ENCODE measurements at regions not wholly inside any gene's neighbourhood (a gene's known extent, or its start where the extent isn't known, plus 50 kb on each side); places are given as distances from the start of the nearest gene placed in this dataset.

DNA sequence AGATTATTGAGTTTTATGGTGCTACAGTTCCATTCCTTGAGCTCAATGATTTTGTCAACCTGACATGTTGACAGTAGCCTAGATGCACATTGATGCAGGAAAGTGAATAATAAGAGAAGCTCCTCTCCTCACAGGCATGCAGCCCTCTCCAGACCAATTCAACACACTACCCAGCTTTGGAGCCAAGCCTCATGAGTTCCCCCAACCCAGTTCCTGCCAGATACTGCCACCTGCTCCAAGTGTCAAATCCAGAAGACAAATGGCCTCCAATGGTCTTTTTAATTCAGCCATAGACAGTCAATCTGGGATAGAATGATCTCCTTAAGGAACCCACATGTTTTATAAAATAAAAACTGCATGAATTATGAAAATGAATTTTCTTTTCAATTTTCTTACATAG is 83.7 kb upstream of the ARHGEF3 start:
- Histone ChIP-seq H3K9ac (no peak overlapping the region), H3K4me1 (ENCODE audit: low read depth, poor library complexity, severe bottlenecking) (no peaks in the 10 kb centered on the region), H3K27me3 (ENCODE audit: insufficient read depth, low read depth) (no peaks in the 10 kb centered on the region), H3K36me3 (ENCODE audit: insufficient read depth) (no peaks in the 10 kb centered on the region), H3K79me2 (ENCODE audit: insufficient read depth, low read depth) (no peaks in the 10 kb centered on the region), H3K4me3 (IDR thresholded peaks at IDR 0.05; ENCODE audit: insufficient read depth, low read depth, low read length) (no peak overlapping the region), H3K4me2 (no peak overlapping the region), H2AFZ (ENCODE audit: low read depth) (no peak overlapping the region), H3K27ac (no peak overlapping the region), H4K20me1 (ENCODE audit: insufficient read depth) (no peaks in the 10 kb centered on the region)
- TF ChIP-seq, protein P1, sequence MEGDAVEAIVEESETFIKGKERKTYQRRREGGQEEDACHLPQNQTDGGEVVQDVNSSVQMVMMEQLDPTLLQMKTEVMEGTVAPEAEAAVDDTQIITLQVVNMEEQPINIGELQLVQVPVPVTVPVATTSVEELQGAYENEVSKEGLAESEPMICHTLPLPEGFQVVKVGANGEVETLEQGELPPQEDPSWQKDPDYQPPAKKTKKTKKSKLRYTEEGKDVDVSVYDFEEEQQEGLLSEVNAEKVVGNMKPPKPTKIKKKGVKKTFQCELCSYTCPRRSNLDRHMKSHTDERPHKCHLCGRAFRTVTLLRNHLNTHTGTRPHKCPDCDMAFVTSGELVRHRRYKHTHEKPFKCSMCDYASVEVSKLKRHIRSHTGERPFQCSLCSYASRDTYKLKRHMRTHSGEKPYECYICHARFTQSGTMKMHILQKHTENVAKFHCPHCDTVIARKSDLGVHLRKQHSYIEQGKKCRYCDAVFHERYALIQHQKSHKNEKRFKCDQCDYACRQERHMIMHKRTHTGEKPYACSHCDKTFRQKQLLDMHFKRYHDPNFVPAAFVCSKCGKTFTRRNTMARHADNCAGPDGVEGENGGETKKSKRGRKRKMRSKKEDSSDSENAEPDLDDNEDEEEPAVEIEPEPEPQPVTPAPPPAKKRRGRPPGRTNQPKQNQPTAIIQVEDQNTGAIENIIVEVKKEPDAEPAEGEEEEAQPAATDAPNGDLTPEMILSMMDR (conservative IDR thresholded peaks at IDR 0.05; ENCODE audit: low read depth, low read length) = no peak

GRCh38 chr3:56884387-56884786 is 82.6 kb upstream of the ARHGEF3 start:
- H3K4me1 ChIP-seq (ENCODE audit: low read depth, poor library complexity, severe bottlenecking) = no peaks in the 10 kb centered on the region
- no peak overlapping the region for H3K4me3 ChIP-seq (IDR thresholded peaks at IDR 0.05; ENCODE audit: insufficient read depth, low read depth, low read length)
- H3K79me2 ChIP-seq (ENCODE audit: insufficient read depth, low read depth) = no peaks in the 10 kb centered on the region
- no peak overlapping the region for H3K27ac ChIP-seq
- no peaks in the 10 kb centered on the region for H3K27me3 ChIP-seq (ENCODE audit: insufficient read depth, low read depth)
- TF ChIP-seq, protein P1 (conservative IDR thresholded peaks at IDR 0.05; ENCODE audit: low read depth, low read length) = no peak
- H3K4me2 ChIP-seq = no peak overlapping the region
- H4K20me1 ChIP-seq (ENCODE audit: insufficient read depth) = no peaks in the 10 kb centered on the region
- H2AFZ ChIP-seq (ENCODE audit: low read depth) = no peak overlapping the region
- H3K36me3 ChIP-seq (ENCODE audit: insufficient read depth) = no peaks in the 10 kb centered on the region
- H3K9ac ChIP-seq = no peak overlapping the region

GRCh38 chr3:56883828-56884227 is 82.1 kb upstream of the ARHGEF3 start:
- TF ChIP-seq, protein P1 (conservative IDR thresholded peaks at IDR 0.05; ENCODE audit: low read depth, low read length) = no peak
- Histone ChIP-seq H3K27me3 (ENCODE audit: insufficient read depth, low read depth) (no peaks in the 10 kb centered on the region), H3K36me3 (ENCODE audit: insufficient read depth) (no peaks in the 10 kb centered on the region), H3K27ac (no peak overlapping the region), H3K9ac (no peak overlapping the region), H3K4me3 (IDR thresholded peaks at IDR 0.05; ENCODE audit: insufficient read depth, low read depth, low read length) (no peak overlapping the region), H4K20me1 (ENCODE audit: insufficient read depth) (no peaks in the 10 kb centered on the region), H2AFZ (ENCODE audit: low read depth) (no peak overlapping the region), H3K4me1 (ENCODE audit: low read depth, poor library complexity, severe bottlenecking) (no peaks in the 10 kb centered on the region), H3K79me2 (ENCODE audit: insufficient read depth, low read depth) (no peaks in the 10 kb centered on the region), H3K4me2 (no peak overlapping the region)

- Histone ChIP-seq H3K4me2 (no peak overlapping the region), H4K20me1 (ENCODE audit: insufficient read depth) (no peaks in the 10 kb centered on the region), H3K27me3 (ENCODE audit: insufficient read depth, low read depth) (no peaks in the 10 kb centered on the region), H3K4me3 (IDR thresholded peaks at IDR 0.05; ENCODE audit: insufficient read depth, low read depth, low read length) (no peak overlapping the region), H3K9ac (no peak overlapping the region), H3K4me1 (ENCODE audit: low read depth, poor library complexity, severe bottlenecking) (no peaks in the 10 kb centered on the region), H2AFZ (ENCODE audit: low read depth) (no peak overlapping the region), H3K79me2 (ENCODE audit: insufficient read depth, low read depth) (no peaks in the 10 kb centered on the region), H3K27ac (no peak overlapping the region), H3K36me3 (ENCODE audit: insufficient read depth) (no peaks in the 10 kb centered on the region)
- TF ChIP-seq, protein P1 (conservative IDR thresholded peaks at IDR 0.05; ENCODE audit: low read depth, low read length) = no peak
Measured at GRCh38 chr3:56882896-56883295, 81.1 kb upstream of the ARHGEF3 start.

Data from KMS-11 (cell line).